ENCODE measurements at regions not wholly inside any gene's neighbourhood (a gene's known extent, or its start where the extent isn't known, plus 50 kb on each side); places are given as distances from the start of the nearest gene placed in this dataset.

DNA sequence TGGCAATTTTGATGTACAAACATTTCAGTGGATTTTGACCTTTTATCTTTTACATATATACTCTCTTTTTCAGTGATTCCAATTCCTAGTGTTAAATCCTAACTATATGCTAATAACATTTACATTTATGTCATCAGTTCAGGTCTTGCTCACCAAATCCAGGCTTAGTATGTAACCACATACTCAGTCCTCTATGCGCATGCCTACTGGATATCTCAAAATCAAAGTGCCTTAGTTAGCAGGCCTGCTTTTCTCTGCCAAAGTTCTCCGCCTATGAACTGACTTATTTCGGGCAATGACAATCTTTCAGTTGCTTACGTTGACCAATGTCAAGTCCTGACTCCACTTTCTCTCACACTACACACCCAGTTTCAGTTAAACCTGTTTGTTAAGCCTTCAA, 478.5 kb upstream of the SLITRK1 start:
- no peaks in the 10 kb centered on the region for H3K9me3 Mint-ChIP-seq
- H3K4me3 Mint-ChIP-seq: no peak overlapping the region
- Histone ChIP-seq H3K4me2 (no peak overlapping the region), H3K27ac (ENCODE audit: low read depth) (no peak overlapping the region), H3K4me1 (ENCODE audit: insufficient read depth) (no peaks in the 10 kb centered on the region), H3K27me3 (ENCODE audit: insufficient read depth) (no peaks in the 10 kb centered on the region), H2AFZ (no peak overlapping the region), H3K36me3 (ENCODE audit: insufficient read depth) (no peaks in the 10 kb centered on the region), H3K4me3 (no peak overlapping the region), H4K20me1 (replicated peaks; ENCODE audit: insufficient read depth) (no peaks in the 10 kb centered on the region), H3K79me2 (replicated peaks; ENCODE audit: insufficient read depth) (no peaks in the 10 kb centered on the region), H3K9me2 (ENCODE audit: insufficient read depth) (no peaks in the 10 kb centered on the region), H3F3A (replicated peaks; ENCODE audit: low read depth) (no peaks in the 10 kb centered on the region)
- H3K36me3 Mint-ChIP-seq (ENCODE audit: low read depth): no peaks in the 10 kb centered on the region
- peaks cover 4% of the 10 kb centered on the region; the same call in 2 of the 3 replicates for H3K4me1 Mint-ChIP-seq
- no peak for TF ChIP-seq NANOG (IDR thresholded peaks at IDR 0.05; ENCODE audit: borderline replicate concordance)
- TF ChIP-seq STAT1 (IDR thresholded peaks at IDR 0.05; ENCODE audit: unreplicated experiment): no peak
- no peak for TF ChIP-seq POLR2AphosphoS5 (IDR thresholded peaks at IDR 0.05; ENCODE audit: low read depth)
- TF ChIP-seq, protein P1, sequence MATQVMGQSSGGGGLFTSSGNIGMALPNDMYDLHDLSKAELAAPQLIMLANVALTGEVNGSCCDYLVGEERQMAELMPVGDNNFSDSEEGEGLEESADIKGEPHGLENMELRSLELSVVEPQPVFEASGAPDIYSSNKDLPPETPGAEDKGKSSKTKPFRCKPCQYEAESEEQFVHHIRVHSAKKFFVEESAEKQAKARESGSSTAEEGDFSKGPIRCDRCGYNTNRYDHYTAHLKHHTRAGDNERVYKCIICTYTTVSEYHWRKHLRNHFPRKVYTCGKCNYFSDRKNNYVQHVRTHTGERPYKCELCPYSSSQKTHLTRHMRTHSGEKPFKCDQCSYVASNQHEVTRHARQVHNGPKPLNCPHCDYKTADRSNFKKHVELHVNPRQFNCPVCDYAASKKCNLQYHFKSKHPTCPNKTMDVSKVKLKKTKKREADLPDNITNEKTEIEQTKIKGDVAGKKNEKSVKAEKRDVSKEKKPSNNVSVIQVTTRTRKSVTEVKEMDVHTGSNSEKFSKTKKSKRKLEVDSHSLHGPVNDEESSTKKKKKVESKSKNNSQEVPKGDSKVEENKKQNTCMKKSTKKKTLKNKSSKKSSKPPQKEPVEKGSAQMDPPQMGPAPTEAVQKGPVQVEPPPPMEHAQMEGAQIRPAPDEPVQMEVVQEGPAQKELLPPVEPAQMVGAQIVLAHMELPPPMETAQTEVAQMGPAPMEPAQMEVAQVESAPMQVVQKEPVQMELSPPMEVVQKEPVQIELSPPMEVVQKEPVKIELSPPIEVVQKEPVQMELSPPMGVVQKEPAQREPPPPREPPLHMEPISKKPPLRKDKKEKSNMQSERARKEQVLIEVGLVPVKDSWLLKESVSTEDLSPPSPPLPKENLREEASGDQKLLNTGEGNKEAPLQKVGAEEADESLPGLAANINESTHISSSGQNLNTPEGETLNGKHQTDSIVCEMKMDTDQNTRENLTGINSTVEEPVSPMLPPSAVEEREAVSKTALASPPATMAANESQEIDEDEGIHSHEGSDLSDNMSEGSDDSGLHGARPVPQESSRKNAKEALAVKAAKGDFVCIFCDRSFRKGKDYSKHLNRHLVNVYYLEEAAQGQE (IDR thresholded peaks at IDR 0.05; ENCODE audit: unreplicated experiment): no peak
- no peak for TF ChIP-seq ZNF331 (CRISPR knock-in tag; IDR thresholded peaks at IDR 0.05; ENCODE audit: low read depth)
- TF ChIP-seq JUNB (IDR thresholded peaks at IDR 0.05; ENCODE audit: unreplicated experiment): no peak
- TF ChIP-seq, protein P2, sequence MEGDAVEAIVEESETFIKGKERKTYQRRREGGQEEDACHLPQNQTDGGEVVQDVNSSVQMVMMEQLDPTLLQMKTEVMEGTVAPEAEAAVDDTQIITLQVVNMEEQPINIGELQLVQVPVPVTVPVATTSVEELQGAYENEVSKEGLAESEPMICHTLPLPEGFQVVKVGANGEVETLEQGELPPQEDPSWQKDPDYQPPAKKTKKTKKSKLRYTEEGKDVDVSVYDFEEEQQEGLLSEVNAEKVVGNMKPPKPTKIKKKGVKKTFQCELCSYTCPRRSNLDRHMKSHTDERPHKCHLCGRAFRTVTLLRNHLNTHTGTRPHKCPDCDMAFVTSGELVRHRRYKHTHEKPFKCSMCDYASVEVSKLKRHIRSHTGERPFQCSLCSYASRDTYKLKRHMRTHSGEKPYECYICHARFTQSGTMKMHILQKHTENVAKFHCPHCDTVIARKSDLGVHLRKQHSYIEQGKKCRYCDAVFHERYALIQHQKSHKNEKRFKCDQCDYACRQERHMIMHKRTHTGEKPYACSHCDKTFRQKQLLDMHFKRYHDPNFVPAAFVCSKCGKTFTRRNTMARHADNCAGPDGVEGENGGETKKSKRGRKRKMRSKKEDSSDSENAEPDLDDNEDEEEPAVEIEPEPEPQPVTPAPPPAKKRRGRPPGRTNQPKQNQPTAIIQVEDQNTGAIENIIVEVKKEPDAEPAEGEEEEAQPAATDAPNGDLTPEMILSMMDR (conservative IDR thresholded peaks at IDR 0.05; ENCODE audit: low read depth in 2 of 2): no peak
- no peak for TF ChIP-seq EZH2 (IDR thresholded peaks at IDR 0.05; ENCODE audit: low read depth, unreplicated experiment)
- TF ChIP-seq, protein P3, sequence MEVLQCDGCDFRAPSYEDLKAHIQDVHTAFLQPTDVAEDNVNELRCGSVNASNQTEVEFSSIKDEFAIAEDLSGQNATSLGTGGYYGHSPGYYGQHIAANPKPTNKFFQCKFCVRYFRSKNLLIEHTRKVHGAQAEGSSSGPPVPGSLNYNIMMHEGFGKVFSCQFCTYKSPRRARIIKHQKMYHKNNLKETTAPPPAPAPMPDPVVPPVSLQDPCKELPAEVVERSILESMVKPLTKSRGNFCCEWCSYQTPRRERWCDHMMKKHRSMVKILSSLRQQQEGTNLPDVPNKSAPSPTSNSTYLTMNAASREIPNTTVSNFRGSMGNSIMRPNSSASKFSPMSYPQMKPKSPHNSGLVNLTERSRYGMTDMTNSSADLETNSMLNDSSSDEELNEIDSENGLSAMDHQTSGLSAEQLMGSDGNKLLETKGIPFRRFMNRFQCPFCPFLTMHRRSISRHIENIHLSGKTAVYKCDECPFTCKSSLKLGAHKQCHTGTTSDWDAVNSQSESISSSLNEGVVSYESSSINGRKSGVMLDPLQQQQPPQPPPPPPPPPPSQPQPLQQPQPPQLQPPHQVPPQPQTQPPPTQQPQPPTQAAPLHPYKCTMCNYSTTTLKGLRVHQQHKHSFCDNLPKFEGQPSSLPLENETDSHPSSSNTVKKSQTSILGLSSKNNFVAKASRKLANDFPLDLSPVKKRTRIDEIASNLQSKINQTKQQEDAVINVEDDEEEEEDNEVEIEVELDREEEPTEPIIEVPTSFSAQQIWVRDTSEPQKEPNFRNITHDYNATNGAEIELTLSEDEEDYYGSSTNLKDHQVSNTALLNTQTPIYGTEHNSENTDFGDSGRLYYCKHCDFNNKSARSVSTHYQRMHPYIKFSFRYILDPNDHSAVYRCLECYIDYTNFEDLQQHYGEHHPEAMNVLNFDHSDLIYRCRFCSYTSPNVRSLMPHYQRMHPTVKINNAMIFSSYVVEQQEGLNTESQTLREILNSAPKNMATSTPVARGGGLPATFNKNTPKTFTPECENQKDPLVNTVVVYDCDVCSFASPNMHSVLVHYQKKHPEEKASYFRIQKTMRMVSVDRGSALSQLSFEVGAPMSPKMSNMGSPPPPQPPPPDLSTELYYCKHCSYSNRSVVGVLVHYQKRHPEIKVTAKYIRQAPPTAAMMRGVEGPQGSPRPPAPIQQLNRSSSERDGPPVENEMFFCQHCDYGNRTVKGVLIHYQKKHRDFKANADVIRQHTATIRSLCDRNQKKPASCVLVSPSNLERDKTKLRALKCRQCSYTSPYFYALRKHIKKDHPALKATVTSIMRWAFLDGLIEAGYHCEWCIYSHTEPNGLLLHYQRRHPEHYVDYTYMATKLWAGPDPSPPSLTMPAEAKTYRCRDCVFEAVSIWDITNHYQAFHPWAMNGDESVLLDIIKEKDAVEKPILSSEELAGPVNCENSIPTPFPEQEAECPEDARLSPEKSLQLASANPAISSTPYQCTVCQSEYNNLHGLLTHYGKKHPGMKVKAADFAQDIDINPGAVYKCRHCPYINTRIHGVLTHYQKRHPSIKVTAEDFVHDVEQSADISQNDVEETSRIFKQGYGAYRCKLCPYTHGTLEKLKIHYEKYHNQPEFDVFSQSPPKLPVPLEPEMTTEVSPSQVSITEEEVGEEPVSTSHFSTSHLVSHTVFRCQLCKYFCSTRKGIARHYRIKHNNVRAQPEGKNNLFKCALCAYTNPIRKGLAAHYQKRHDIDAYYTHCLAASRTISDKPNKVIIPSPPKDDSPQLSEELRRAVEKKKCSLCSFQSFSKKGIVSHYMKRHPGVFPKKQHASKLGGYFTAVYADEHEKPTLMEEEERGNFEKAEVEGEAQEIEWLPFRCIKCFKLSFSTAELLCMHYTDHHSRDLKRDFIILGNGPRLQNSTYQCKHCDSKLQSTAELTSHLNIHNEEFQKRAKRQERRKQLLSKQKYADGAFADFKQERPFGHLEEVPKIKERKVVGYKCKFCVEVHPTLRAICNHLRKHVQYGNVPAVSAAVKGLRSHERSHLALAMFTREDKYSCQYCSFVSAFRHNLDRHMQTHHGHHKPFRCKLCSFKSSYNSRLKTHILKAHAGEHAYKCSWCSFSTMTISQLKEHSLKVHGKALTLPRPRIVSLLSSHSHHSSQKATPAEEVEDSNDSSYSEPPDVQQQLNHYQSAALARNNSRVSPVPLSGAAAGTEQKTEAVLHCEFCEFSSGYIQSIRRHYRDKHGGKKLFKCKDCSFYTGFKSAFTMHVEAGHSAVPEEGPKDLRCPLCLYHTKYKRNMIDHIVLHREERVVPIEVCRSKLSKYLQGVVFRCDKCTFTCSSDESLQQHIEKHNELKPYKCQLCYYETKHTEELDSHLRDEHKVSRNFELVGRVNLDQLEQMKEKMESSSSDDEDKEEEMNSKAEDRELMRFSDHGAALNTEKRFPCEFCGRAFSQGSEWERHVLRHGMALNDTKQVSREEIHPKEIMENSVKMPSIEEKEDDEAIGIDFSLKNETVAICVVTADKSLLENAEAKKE (CRISPR knock-in tag; IDR thresholded peaks at IDR 0.05): no peak
- no peak for TF ChIP-seq EZH2phosphoT487 (IDR thresholded peaks at IDR 0.05; ENCODE audit: unreplicated experiment)
- TF ChIP-seq ZNF114 (CRISPR knock-in tag; IDR thresholded peaks at IDR 0.05): no peak
- TF ChIP-seq CREB1 (CRISPR knock-in tag; IDR thresholded peaks at IDR 0.05; ENCODE audit: low read depth): no peak
- TF ChIP-seq, protein P4, sequence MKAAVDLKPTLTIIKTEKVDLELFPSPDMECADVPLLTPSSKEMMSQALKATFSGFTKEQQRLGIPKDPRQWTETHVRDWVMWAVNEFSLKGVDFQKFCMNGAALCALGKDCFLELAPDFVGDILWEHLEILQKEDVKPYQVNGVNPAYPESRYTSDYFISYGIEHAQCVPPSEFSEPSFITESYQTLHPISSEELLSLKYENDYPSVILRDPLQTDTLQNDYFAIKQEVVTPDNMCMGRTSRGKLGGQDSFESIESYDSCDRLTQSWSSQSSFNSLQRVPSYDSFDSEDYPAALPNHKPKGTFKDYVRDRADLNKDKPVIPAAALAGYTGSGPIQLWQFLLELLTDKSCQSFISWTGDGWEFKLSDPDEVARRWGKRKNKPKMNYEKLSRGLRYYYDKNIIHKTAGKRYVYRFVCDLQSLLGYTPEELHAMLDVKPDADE (IDR thresholded peaks at IDR 0.05): no peak
- ATAC-seq: no peak
- H3K27ac Mint-ChIP-seq: no peak overlapping the region
- no peaks in the 10 kb centered on the region for H3K27me3 Mint-ChIP-seq (ENCODE audit: insufficient read depth, low read depth, poor library complexity)
- no peak for DNase-seq (ENCODE audit: low spot score)
